ENCODE measurements at regions not wholly inside any gene's neighbourhood (a gene's known extent, or its start where the extent isn't known, plus 50 kb on each side); places are given as distances from the start of the nearest gene placed in this dataset.

DNA sequence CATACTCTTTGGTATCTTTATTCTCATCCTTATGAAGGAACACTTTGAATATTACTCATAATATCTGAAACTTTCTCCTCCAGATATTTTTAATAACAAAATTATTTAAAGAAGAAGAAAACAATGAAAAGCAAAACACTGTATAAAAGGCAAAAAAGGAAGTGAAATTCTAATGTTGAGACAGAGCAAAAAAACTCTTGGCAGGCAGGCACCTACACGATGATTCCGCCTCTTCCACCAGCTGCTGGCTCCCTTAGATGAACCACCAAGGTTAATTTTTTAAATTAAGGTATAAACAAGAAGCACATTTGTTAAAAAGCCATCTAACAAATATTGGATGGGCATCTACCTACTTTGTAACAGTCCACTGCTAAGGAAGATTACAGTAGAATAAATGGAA lies 434.7 kb downstream of the EPHA4 start:
- Histone ChIP-seq H3K27me3 (ENCODE audit: insufficient read depth, low read length) (no peaks in the 10 kb centered on the region), H3K9me3 (ENCODE audit: insufficient read depth, low read depth, low read length) (no peaks in the 10 kb centered on the region), H3K9ac (ENCODE audit: low read depth, low read length) (no peak overlapping the region), H3K36me3 (ENCODE audit: insufficient read depth, low read depth, low read length) (no peaks in the 10 kb centered on the region), H3K4me1 (ENCODE audit: insufficient read depth, low read length) (no peaks in the 10 kb centered on the region), H3K4me3 (ENCODE audit: low read length) (no peak overlapping the region), H3K27ac (ENCODE audit: low read length) (no peak overlapping the region)

DNA sequence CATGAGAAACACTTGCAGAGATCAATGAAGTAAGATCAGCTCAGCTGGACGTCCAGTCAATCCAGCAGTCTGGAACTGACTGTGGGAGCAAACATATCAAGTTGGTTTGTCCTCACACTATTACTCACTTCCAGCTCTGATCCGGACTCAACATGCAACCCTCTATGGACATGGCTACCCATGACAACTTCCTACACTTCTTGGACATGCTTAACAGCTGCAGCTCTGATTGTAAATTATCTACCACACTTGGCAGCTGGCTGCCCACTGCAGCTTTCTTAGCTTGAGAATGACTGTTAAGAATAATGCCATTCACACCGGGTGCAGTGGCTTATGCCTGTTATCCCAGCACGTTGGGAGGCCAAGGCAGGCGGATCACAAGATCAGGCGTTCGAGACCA lies 429.8 kb downstream of the EPHA4 start:
- Histone ChIP-seq H3K4me1 (ENCODE audit: insufficient read depth, low read length) (no peaks in the 10 kb centered on the region), H3K4me3 (ENCODE audit: low read length) (no peak overlapping the region), H3K27me3 (ENCODE audit: insufficient read depth, low read length) (no peaks in the 10 kb centered on the region), H3K9me3 (ENCODE audit: insufficient read depth, low read depth, low read length) (no peaks in the 10 kb centered on the region), H3K36me3 (ENCODE audit: insufficient read depth, low read depth, low read length) (no peaks in the 10 kb centered on the region), H3K9ac (ENCODE audit: low read depth, low read length) (no peak overlapping the region), H3K27ac (ENCODE audit: low read length) (no peak overlapping the region)

DNA sequence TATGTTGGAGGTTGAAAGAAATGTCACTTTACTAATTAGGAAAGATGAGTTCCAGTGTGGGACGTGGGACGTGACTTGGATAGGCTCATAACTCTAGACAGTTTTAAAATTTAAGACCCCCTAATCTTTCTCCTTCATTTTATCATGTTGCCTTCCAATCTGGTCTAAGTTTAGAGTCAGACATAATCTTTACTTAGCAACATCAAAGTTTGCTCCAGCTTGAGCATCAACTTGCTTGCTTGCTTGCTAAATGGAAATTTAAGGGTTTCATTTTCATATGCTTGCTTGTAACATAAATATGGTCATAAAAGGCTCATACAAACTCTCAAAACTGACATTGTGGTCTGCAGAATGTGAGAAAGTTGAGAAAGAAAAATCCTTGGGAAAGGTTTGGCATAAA lies 428.9 kb downstream of the EPHA4 start:
- Histone ChIP-seq H3K9me3 (ENCODE audit: insufficient read depth, low read depth, low read length) (no peaks in the 10 kb centered on the region), H3K4me3 (ENCODE audit: low read length) (no peak overlapping the region), H3K36me3 (ENCODE audit: insufficient read depth, low read depth, low read length) (no peaks in the 10 kb centered on the region), H3K9ac (ENCODE audit: low read depth, low read length) (no peak overlapping the region), H3K4me1 (ENCODE audit: insufficient read depth, low read length) (no peaks in the 10 kb centered on the region), H3K27me3 (ENCODE audit: insufficient read depth, low read length) (no peaks in the 10 kb centered on the region), H3K27ac (ENCODE audit: low read length) (no peak overlapping the region)

DNA sequence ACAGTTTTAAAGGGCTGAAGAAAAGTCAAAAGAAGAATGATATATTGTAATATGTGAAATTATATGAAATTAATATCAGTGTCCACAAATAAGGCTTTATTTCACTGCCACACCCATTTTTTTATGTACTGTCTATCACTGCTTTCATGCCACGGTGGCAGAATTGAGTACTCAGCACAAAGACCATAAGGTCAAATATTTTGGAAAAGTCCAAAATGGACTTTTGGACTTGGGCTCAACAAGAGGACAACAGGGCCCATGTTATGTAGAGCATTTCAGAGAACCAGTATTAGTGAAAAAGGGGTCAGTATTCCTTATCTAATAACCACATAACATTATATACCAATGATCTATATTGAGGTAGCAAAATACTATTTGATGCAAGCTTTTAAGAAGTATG lies 427.2 kb downstream of the EPHA4 start:
- Histone ChIP-seq H3K36me3 (ENCODE audit: insufficient read depth, low read depth, low read length) (no peaks in the 10 kb centered on the region), H3K9ac (ENCODE audit: low read depth, low read length) (no peak overlapping the region), H3K27ac (ENCODE audit: low read length) (no peak overlapping the region), H3K4me1 (ENCODE audit: insufficient read depth, low read length) (no peaks in the 10 kb centered on the region), H3K9me3 (ENCODE audit: insufficient read depth, low read depth, low read length) (no peaks in the 10 kb centered on the region), H3K4me3 (ENCODE audit: low read length) (no peak overlapping the region), H3K27me3 (ENCODE audit: insufficient read depth, low read length) (no peaks in the 10 kb centered on the region)

DNA sequence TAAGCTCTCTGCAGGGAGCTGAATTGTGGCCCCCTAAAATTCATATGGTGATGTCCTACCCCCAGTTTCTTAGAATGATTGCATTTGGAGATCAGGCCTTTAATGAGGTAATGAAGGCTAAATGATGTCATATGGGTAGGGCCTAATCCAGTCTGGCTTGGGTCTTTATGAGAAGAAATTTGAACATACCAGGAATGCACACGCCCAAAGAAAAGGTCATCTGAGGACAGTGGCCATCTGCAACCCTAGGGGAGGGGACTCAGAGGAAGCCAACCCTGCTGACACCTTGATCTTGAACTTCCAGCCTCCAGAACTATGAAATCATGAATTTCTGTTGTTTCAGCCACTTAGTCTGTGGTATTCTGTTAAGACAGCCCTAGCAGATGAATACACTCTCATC lies 426.7 kb downstream of the EPHA4 start:
- Histone ChIP-seq H3K27me3 (ENCODE audit: insufficient read depth, low read length) (no peaks in the 10 kb centered on the region), H3K36me3 (ENCODE audit: insufficient read depth, low read depth, low read length) (no peaks in the 10 kb centered on the region), H3K27ac (ENCODE audit: low read length) (no peak overlapping the region), H3K4me3 (ENCODE audit: low read length) (no peak overlapping the region), H3K9ac (ENCODE audit: low read depth, low read length) (no peak overlapping the region), H3K4me1 (ENCODE audit: insufficient read depth, low read length) (no peaks in the 10 kb centered on the region), H3K9me3 (ENCODE audit: insufficient read depth, low read depth, low read length) (no peaks in the 10 kb centered on the region)

DNA sequence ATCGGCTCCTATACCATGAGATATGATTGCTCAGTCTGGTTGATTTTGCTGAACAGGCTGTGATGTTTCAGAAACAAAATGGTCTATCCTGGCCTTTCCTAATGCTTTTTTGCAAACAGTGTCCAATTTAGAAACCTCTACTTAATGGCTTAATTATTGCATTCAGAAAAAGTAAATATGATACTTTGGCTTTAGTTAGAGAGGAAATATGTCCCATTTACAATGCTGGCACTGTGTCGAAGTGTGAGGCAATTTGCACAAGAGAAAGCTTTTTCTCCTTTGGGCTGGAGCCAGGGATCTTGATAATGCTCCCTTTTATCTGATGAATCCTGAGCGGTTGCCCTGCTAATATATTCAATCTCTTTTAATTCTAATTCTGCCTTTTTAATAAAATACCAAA lies 418.9 kb downstream of the EPHA4 start:
- no peaks in the 10 kb centered on the region for H3K27me3 ChIP-seq (ENCODE audit: insufficient read depth, low read length)
- H3K36me3 ChIP-seq (ENCODE audit: insufficient read depth, low read depth, low read length) = no peaks in the 10 kb centered on the region
- no peak overlapping the region for H3K4me3 ChIP-seq (ENCODE audit: low read length)
- peaks cover 7% of the 10 kb centered on the region; the same call in 1 of the 2 replicates for H3K4me1 ChIP-seq (ENCODE audit: insufficient read depth, low read length)
- H3K27ac ChIP-seq (ENCODE audit: low read length) = no peak overlapping the region
- no peaks in the 10 kb centered on the region for H3K9me3 ChIP-seq (ENCODE audit: insufficient read depth, low read depth, low read length)
- H3K9ac ChIP-seq (ENCODE audit: low read depth, low read length) = no peak overlapping the region

DNA sequence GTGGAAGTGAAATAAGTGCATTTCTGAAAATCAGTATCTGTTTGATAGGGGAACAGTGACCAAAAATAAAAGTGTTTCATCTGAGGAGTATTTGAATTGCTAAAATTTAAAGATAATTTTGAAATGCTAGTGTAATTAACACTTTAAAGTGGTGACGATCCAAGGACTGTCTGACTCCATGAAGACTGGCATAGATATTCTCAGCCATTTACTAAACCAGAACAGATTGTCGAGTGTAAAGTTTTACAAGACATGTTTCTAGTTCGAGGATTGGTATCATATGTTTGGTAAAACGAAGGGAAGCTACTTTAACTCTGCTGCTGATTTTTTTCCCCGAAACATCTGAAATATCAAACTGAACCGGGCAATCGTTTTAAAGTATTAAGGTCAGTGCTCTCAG lies 417.9 kb downstream of the EPHA4 start:
- Histone ChIP-seq H3K9ac (ENCODE audit: low read depth, low read length) (no peak overlapping the region), H3K27ac (ENCODE audit: low read length) (no peak overlapping the region), H3K9me3 (ENCODE audit: insufficient read depth, low read depth, low read length) (no peaks in the 10 kb centered on the region), H3K27me3 (ENCODE audit: insufficient read depth, low read length) (no peaks in the 10 kb centered on the region), H3K36me3 (ENCODE audit: insufficient read depth, low read depth, low read length) (no peaks in the 10 kb centered on the region), H3K4me1 (ENCODE audit: insufficient read depth, low read length) (peaks cover 7% of the 10 kb centered on the region; the same call in 1 of the 2 replicates), H3K4me3 (ENCODE audit: low read length) (no peak overlapping the region)

DNA sequence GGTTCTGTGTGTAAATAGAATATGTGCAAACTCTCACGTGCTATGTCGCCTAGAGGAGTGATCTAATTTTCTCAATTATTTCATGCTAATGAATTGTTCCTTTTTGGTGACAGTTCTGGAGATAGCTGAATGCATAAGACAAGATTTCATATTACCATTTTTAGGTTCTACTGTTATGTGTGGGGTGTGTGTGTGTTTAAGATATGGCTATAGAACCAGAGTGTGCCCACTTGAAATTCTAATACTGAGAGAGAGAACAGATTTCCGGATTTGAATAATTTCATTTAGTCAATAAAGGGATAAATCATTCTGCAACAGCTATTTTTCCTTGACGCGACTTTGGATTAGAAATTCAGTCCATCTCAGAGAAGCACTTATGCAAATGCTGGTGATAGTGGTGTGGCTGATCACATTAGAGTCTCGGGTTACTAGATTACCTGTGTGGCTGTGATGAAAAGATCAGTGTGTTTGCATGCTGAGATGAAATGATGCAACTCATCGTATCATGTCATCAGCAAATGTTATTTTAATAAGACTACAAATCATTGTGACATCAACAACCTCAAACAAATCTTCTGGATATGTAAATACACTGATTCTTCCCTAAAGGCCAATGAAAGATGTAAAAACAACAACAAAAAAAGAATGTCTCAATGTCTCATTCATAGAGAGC lies 415.9 kb downstream of the EPHA4 start:
- Histone ChIP-seq H3K9ac (ENCODE audit: low read depth, low read length) (peak overlapping the region; percentile 17; the same call in 1 of the 2 replicates), H3K4me3 (ENCODE audit: low read length) (no peak overlapping the region), H3K9me3 (ENCODE audit: insufficient read depth, low read depth, low read length) (no peaks in the 10 kb centered on the region), H3K27me3 (ENCODE audit: insufficient read depth, low read length) (no peaks in the 10 kb centered on the region), H3K4me1 (ENCODE audit: insufficient read depth, low read length) (peaks cover 7% of the 10 kb centered on the region; the same call in 1 of the 2 replicates), H3K27ac (ENCODE audit: low read length) (no peak overlapping the region), H3K36me3 (ENCODE audit: insufficient read depth, low read depth, low read length) (no peaks in the 10 kb centered on the region)

DNA sequence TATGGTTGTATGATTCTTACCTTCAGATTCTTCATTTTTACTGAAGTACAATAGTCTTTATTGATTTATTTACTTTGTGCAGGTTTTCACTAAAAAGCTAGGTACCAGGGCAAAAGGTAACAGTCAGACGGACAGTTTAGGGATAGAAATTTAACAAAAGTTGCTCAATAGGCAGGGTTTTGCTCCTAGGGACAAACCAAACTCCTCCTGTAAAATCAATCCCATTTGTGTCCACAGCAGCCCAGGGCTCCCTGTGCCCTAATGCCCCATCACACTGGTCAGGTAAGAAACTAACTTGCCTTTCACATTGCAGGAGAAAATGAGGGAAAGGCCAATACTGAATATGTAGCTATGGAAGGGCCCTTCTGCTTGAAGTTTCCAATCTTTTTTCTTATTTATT lies 410.9 kb downstream of the EPHA4 start:
- Histone ChIP-seq H3K9ac (ENCODE audit: low read depth, low read length) (no peak overlapping the region), H3K27me3 (ENCODE audit: insufficient read depth, low read length) (no peaks in the 10 kb centered on the region), H3K27ac (ENCODE audit: low read length) (no peak overlapping the region), H3K4me3 (ENCODE audit: low read length) (no peak overlapping the region), H3K4me1 (ENCODE audit: insufficient read depth, low read length) (peaks cover 3% of the 10 kb centered on the region; the same call in 1 of the 2 replicates), H3K9me3 (ENCODE audit: insufficient read depth, low read depth, low read length) (no peaks in the 10 kb centered on the region), H3K36me3 (ENCODE audit: insufficient read depth, low read depth, low read length) (no peaks in the 10 kb centered on the region)

DNA sequence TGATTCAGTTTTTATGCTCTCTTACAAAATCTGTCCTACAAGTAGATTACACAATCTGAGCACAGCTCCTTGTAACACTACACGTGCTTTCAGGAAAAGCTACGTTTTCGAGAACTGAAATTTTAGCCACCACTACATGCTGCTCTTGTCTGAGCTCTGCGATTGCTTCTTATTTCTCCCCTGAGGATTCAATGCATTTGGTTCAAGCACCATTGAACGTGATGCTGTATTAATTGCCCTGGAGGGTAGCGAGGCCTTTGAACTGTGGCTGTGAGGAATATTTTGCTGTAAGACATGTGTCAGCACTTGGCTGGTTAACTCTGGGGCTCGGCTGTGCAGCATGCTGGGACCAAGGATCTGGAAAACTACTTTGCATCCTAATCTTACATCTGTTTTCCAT lies 405.8 kb downstream of the EPHA4 start:
- Histone ChIP-seq H3K27ac (ENCODE audit: low read length) (no peak overlapping the region), H3K36me3 (ENCODE audit: insufficient read depth, low read depth, low read length) (no peaks in the 10 kb centered on the region), H3K9ac (ENCODE audit: low read depth, low read length) (no peak overlapping the region), H3K9me3 (ENCODE audit: insufficient read depth, low read depth, low read length) (no peaks in the 10 kb centered on the region), H3K4me3 (ENCODE audit: low read length) (no peak overlapping the region), H3K4me1 (ENCODE audit: insufficient read depth, low read length) (no peaks in the 10 kb centered on the region), H3K27me3 (ENCODE audit: insufficient read depth, low read length) (no peaks in the 10 kb centered on the region)

DNA sequence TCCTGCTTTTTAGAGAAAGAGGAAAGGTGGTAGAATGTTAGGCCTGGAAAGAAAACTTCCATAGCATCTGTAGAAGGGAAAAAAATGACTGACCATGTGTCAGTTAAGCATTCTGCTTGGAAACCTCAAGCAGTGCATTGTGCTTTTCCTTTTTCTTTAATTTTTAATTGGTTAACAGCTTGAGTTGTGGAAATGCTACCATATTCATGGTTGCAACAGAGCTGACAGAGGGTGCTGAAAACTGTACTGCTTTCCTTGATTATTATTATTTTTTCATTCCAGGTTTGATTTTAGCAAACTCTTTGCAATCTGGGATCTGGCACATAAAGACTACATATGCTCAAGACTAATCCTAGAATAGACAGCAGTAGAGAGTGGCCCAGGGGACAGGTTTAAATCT lies 404.5 kb downstream of the EPHA4 start:
- no peaks in the 10 kb centered on the region for H3K36me3 ChIP-seq (ENCODE audit: insufficient read depth, low read depth, low read length)
- H3K9ac ChIP-seq (ENCODE audit: low read depth, low read length) = no peak overlapping the region
- no peaks in the 10 kb centered on the region for H3K9me3 ChIP-seq (ENCODE audit: insufficient read depth, low read depth, low read length)
- H3K27ac ChIP-seq (ENCODE audit: low read length) = no peak overlapping the region
- H3K4me3 ChIP-seq (ENCODE audit: low read length) = no peak overlapping the region
- no peaks in the 10 kb centered on the region for H3K27me3 ChIP-seq (ENCODE audit: insufficient read depth, low read length)
- no peaks in the 10 kb centered on the region for H3K4me1 ChIP-seq (ENCODE audit: insufficient read depth, low read length)

DNA sequence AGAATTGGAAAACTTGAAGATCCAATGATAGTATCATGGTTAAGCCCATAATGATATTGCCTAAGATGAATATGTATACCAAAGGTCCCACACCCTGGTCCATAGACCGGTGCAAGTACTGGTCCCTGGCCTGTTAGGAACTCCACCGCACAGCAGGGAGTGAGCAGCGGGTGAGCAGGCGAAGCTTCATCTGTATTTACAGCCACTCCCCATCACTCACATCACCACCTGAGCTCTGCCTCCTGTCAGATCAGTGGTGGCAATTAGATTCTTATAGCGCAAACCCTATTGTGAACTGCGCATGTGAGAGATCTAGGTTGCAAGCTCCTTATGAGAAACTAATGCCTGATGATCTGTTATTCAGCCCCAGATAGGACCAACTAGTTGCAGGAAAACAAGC lies 402.4 kb downstream of the EPHA4 start:
- H3K4me1 ChIP-seq (ENCODE audit: insufficient read depth, low read length) = no peaks in the 10 kb centered on the region
- H3K9ac ChIP-seq (ENCODE audit: low read depth, low read length) = no peak overlapping the region
- H3K36me3 ChIP-seq (ENCODE audit: insufficient read depth, low read depth, low read length) = no peaks in the 10 kb centered on the region
- H3K4me3 ChIP-seq (ENCODE audit: low read length) = no peak overlapping the region
- H3K27ac ChIP-seq (ENCODE audit: low read length) = no peak overlapping the region
- H3K27me3 ChIP-seq (ENCODE audit: insufficient read depth, low read length) = no peaks in the 10 kb centered on the region
- no peaks in the 10 kb centered on the region for H3K9me3 ChIP-seq (ENCODE audit: insufficient read depth, low read depth, low read length)
